Fibroblast of upper back skin (primary cell): ENCODE measurements at regions not wholly inside any gene's neighbourhood (a gene's known extent, or its start where the extent isn't known, plus 50 kb on each side); places are given as distances from the start of the nearest gene placed in this dataset.
"Not testable (repeated sequence)": the region's sequence is repeated elsewhere in the genome, so short reads cannot be mapped to it uniquely, and the experiment has no call there.

Experiments used
- DNase-seq: peaks from one replicate; pipeline ENCODE4 v3.0.0-alpha.2; 2013

DNA sequence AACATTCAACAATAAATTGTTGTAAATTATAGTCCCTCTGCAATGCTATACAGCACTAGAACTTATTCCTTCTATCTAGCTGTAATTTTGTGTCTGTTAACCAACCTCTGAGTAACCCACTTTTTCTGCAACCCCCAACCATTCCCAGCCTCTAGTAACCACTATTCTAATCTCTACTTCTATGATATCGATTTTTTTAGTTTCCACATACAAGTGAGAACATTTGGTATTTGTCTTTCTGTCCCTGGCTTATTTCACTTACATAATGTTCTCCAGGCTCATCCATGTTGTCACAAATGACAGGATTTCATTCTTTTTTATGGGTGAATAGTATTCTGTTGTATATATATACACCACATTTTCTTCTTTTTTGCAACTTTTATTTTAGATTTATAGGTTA, 147.6 kb downstream of the MAIP1 start:
- no peak for DNase-seq

GRCh38 chr2:200104015-200104414, 148.6 kb downstream of the MAIP1 start:
- peak; percentile 68 for DNase-seq

DNA sequence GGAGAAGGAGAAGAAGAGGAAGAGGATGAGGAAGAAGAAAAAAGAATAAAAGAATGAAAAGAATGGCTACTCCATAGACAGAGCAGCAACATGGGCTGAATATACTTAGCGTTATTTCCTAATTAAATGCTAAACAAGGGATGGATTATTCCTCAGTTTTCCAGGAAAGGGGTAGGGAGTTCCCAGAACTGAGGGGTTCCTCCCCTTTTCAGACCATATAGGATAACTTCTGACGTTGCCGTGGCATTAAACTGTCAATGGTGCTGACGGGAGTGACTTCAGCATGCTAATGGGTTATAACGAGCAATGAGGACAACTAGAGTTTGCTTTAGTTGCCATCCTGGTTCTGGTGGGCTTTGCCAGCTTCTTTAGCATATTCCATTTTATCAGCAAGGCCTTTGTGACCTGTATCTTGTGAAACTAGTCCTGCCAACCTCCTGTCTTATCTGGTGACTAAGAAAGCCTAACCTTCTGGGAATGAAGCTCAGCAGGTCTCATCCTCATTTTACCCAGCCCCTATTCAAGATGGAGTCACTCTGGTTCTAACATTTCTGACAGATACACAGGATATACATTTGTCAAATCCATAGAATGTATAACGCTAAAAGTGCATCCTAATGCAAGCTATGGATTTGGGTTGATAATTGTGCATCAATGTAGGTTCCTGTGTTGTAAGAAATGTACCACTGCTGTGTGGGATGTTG, 152.3 kb downstream of the MAIP1 start:
- DNase-seq, result no peak

DNA sequence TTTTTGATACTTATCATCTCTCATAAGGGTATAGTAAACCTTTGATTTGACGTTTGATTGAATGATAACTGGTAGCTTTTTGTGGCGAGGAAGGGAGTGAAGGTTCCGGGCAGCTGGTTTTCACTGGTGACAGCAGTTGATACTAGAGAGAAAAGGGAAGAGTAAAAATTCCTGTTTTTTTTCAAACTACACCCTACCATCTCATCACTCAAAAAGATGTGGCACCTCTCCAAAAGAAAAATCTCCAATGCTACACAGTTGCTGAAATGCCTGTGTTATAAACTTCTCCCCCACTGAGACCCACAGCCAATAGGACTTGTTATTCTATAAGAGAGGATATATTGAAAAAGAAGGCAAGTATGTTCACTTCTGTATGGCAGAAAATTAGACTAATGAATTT, 154.0 kb downstream of the MAIP1 start:
- DNase-seq, result no peak

GRCh38 chr2:200110381-200110780, 155.0 kb downstream of the MAIP1 start:
- no peak for DNase-seq

DNA sequence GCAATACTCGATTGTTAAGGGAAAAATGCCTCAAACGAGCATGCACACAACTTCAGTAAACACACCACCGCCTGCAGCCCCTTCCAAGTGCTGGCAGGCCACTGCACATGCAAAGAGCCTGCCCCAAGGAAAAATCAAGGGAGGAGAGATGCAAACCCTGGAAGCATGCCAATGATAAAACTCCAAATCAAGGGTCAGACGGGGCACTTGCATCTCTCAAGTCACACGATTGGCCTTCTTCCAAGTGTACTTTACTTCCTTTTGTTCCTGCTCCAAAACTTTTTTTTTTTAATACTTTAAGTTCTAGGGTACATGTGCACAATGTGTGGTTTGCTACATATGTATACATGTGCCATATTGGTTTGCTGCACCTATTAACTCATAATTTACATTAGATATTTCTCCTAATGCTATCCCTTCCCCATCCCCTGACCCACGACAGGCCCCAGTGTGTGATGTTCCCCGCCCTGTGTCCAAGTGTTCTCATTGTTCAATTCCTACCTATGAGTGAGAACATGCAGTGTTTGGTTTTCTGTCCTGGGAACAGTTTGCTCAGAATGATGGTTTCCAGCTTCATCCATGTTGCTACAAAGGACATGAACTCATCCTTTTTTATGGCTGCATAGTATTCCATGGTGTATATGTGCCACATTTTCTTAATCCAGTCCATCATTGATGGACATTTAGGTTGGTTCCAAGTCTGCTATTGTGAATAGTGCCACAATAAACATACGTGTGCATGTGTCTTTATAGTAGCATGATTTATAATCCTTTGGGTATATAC, 157.8 kb downstream of the MAIP1 start:
- DNase-seq, result not testable (repeated sequence)

DNA sequence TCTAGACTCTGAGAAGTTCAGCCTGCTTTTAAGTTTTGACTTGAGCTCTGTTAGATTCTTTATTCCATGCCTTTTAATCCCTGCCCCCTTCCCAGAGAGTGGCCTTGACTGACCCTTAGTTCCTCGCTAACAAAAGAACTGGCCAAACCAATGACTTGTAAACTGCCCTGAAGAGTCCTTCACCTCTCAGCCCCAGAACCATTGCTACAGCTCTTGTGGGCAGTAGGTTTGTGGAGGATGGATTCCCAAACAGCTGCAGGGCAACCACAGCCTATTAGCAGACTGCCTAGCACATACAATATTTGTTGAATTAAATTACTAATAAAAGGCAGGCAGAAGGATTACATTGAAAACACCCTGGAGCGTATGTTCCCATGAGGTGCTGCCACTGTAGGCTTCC, 163.9 kb downstream of the MAIP1 start:
- DNase-seq, result no peak

- DNase-seq, result no peak
These were observed 166.5 kb downstream of the MAIP1 start for GRCh38 chr2:200121931-200122330.

DNA sequence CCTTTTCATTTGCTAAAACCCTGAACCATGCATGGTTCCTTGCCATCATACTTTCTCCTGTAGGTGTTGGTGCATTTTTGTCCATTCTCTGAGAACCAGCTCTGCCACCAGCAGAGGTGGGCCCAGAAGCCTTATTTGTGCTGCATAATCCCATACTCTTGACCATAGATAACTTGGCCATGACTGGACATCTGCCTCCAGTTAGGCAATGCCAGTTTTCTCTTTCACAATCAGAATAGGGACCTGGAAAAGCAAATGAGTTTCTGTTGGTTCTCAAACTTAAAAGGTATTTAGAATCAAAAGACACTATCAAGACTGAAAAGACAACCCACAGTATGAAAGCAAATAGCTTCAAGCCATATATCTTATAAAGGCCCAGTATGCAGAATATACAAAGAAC, 167.3 kb downstream of the MAIP1 start:
- DNase-seq, result no peak

GRCh38 chr2:200124665-200125368, 169.4 kb downstream of the MAIP1 start:
- DNase-seq, result not testable (repeated sequence)

DNA sequence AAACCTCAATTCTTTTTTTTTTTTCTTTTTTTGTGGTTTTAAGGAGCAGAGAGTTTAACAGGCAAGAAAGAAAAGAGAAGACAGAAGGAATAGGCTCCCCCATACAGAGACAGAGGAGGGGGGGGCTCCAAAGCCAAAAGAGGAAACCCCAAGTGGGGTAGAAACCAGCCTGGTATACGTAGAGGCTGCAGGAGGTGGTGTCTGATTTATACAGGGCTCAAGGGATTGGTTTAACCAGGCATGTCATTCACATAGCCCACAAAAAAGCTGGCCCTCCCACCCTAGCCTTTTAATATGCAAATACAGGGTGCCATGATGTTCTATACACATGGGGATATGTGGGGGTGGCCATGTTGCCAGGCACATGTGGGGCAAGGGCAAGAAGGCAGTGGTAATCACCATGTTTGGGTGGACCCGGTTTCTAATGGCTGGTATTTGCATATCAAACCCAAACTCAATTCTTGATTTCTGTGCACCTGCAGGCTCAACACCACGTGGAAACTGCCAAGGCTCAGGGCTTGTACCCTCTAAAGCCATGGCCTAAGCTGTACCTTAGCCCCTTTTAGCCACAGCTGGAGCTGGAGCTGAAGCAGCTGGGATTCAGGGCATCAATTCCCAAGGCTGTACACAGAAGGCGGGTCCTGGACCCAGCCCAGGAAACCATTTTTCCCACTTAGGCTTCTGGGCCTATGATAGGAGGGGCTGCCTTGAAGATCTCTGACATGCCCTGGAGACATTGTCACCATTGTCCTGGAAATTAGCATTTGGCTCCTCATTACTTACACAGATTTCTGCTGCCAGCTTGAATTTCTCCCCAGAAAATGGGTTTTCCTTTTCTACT, 170.3 kb downstream of the MAIP1 start:
- no peak for DNase-seq

DNA sequence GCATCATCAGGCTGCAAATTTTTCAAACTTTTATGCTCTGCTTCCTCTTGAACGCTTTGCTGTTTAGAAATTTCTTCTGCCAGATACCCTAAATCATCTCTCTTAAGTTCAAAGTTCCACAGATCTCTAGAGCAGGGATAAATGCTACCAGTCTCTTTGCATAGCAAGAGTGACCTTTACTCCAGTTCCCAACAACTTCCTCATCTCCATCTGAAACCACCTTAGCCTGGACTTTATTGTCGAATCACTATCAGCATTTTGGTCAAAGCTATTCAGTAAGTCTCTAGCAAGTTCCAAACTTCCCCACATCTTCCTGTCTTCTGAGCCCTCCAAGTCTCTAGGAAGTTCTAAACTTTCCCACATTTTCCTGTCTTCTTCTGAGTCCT, 170.9 kb downstream of the MAIP1 start:
- DNase-seq, result not testable (repeated sequence)

GRCh38 chr2:200126680-200127079, 171.3 kb downstream of the MAIP1 start:
- not testable (repeated sequence) for DNase-seq

DNA sequence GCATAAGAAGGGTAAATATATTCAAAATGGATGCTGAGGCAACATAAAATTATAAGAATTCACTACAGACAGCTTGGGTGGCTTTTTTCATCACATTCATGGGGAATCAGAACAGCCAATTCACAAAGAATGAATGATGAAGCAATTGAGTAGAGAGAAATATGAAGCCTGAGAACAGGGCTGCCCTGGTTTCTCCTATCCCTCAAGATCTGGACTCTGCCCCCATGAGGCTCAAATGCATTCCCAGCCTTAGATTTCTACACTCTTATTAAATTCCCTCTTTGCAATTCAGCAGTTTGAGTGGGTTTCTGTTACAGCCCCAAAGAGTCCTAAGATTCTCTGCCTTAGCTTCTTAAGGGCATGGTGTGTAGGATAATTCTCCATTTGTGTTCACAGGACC, 172.5 kb downstream of the MAIP1 start:
- DNase-seq, result peak; percentile 78

DNA sequence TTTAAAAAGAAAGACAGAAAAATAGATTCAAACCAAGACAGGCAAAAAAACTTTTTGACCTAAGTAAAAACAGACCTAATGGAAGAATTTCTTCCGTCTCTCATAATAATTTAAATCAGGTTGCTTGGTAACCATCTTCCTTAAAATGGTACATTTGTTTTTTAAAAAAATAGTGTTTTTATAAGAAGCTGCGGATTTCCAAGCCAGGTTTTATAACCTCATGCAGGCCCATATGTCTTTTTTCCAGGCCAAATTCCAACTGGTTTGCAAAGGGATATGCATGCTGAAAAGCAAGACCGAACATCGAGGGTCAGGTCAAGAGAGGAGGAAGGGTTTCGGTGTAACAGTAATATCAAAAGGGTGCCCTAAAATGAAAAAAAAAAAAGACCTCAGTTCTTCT, 172.9 kb downstream of the MAIP1 start:
- no peak for DNase-seq

DNA sequence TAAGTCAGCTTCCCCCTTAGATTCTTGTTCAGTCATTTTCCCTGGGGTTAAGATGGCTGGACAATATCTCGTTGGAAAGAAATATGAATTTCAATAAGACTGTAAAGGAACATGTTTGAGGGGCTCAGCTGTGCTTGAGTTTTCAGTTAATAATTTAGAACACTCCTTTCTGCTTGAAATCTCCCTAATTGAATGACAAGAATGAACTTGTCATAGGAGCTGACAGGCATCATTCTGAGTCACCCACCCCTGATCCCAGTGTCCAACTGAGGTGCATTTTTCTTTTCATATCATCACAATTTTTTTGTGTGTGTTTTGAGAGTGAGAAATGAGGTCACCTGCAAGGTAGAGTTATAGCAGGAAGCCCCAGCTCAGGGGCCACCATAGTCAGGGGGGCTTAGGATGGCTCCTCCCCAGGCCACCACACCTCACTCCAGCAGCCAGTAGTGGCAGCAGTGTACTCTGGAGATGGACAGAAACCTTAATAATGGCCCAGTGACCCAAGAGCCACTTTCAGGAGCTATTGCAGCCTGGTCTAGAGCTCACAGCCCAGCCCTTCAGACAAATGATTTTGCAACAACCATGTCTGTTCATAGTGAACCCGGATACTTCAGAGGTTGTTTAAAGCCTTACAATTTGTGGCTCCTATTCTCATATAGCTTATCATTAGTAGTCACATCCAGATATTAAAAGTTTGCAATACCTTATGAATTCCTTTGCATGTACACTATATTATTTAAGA, 174.5 kb downstream of the MAIP1 start:
- no peak for DNase-seq

DNA sequence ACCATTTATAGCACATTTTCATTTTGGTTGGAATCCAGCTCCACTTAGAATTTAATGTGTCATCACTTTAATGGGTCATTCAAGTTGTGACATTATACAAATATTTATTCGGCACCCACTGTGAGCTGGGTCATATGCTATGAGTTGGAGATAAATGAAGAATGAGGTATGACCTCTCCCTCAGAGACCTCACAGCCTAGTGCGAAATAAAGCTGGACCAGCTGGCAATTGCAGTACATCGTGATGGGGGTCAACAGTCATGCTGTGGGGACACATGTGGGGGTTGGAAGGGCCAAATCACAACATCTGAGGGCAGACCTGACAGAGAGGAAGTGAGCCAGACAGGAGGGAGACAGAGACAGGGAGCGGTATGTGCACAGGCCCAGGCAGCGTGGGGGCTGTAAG, 175.4 kb downstream of the MAIP1 start:
- DNase-seq, result peak; percentile 66

DNA sequence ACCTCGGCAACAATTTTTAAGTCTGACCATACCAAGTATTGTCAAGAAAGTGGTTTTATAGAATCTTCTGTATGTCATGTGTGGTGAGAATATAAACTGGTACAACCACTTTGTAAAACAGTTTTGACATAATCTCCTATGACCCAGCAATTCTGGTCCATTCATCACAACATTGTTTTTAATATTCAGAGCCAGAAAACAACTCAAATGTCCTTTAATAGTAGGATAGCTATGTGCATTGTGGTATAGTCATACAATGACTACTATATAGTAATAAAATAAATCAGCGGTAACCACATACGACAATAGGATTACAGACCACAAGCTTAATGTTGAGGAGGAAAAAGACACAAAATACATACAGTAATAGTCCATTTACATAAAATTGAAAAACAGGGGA, 175.2 kb upstream of the SPATS2L start:
- DNase-seq, result peak; percentile 59

GRCh38 chr2:200135082-200135481, 171.4 kb upstream of the SPATS2L start:
- DNase-seq, result no peak

DNA sequence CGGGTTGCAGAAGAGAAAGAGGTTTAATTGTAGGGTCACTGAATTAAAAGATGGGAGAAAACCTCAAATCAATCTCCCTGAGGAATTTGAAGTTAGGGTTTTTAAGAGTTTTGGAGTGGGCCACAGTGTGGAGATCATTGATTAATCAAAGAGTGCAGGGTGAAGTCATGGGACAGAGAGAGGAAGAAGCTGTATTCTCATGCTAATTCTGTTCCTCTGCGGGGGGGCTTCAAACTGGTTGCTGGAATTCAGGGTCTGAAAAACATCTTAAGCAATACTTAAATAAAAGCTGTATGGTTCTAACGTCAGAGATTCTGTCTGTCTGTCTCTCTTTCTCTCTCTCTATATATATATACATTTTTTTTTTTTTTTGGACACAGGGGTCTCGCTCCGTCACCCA, 169.8 kb upstream of the SPATS2L start:
- DNase-seq, result no peak

DNA sequence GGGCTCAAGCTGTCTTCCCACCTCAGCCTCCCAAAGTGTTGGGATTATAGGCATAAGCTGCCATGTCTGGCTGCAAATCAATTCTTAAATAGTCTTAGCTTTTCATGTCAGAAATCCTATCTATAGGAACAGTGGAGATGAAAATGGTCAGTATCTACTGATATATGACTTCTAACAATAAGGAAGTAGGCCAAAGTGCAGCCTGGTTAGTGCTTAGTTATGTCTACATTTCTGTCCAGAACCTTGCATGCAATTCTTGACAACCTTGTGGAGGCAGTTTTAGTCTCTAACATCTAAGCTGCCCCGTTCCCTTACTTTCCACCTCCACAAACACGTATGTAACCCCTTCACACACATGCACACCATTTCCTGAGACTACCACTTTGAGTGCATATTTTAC, 169.2 kb upstream of the SPATS2L start:
- DNase-seq, result no peak

DNA sequence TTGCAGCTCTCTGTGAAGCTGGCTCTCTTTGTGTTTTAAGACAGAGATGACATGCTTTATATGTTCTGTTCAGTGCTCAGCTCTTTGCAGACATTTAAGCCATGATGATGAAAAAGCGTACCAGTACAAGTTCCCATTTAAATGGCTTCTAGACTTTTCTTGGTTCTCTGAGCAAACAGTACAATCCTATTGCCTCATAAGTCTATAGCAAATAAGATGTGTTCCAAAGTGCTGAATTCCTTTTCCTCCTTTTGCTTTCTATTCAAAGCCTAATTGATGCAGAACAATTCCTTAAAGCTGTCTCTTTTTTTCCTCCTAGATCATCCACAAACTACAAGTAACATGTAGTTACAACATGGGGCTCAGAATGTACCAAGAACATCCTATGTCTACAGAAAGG, 168.8 kb upstream of the SPATS2L start:
- no peak for DNase-seq
